ENCODE measurements at regions not wholly inside any gene's neighbourhood (a gene's known extent, or its start where the extent isn't known, plus 50 kb on each side); places are given as distances from the start of the nearest gene placed in this dataset.

GRCh38 chr19:13576726-13577125 is 70.4 kb upstream of the CACNA1A start:
- TF ChIP-seq CTCF (IDR thresholded peaks at IDR 0.05; ENCODE audit: poor library complexity) (no peak), EZH2 (IDR thresholded peaks at IDR 0.05; ENCODE audit: borderline replicate concordance) (no peak), EZH2phosphoT487 (IDR thresholded peaks at IDR 0.05; ENCODE audit: low read depth, severe bottlenecking, unreplicated experiment) (no peak)

Data from hepatocyte (in vitro differentiated cells).